ENCODE measurements at regions not wholly inside any gene's neighbourhood (a gene's known extent, or its start where the extent isn't known, plus 50 kb on each side); places are given as distances from the start of the nearest gene placed in this dataset.

DNA sequence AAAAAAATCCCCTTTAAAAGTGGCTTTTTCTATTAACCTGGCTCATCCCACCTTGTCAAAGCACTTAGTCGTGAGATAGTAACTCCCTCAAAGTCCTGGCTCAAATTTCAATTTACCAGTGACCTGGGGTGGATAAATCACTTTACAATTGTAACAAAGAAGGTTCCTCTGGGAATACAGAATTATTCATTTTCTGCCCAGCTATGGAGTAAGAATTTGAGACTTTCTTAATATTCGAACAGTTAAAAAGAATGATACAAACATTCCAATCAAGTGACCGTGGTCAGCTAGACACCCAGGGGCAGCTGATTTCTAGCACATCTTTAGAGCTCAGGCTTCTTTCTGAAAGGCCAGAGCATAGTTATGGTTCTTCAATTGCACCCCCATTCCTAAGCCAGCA is 291.0 kb upstream of the TGFBR2 start:
- Histone ChIP-seq H3K4ac (ENCODE audit: low read depth in 1 of 2, low read length in 2 of 2) (no peak overlapping the region), H2BK12ac (ENCODE audit: low read length in 2 of 2) (peak overlapping the region in 1 of 2 experiments; percentile 52), H3K27ac (ENCODE audit: low read length, poor library complexity, severe bottlenecking) (peak overlapping the region; percentile 29), H3K4me1 (ENCODE audit: control insufficient read depth, insufficient read depth, low read depth, low read length) (peaks cover 1% of the 10 kb centered on the region), H2AFZ (ENCODE audit: low read depth, low read length) (no peak overlapping the region), H3K9me3 (ENCODE audit: control insufficient read depth, low read length) (no peaks in the 10 kb centered on the region), H3K9ac (ENCODE audit: low read length) (peak overlapping the region; percentile 74), H3K36me3 (ENCODE audit: control insufficient read depth in 1 of 2, insufficient read depth in 2 of 2, low read depth in 1 of 2, low read length in 2 of 2) (no peaks in the 10 kb centered on the region), H3K4me3 (ENCODE audit: insufficient read depth in 1 of 2, low read depth in 1 of 2, low read length in 2 of 2) (no peak overlapping the region), H3K18ac (ENCODE audit: low read depth in 1 of 2, low read length in 2 of 2) (no peak overlapping the region), H4K91ac (ENCODE audit: low read length) (no peak overlapping the region), H2BK120ac (ENCODE audit: low read depth, low read length) (no peak overlapping the region), H4K8ac (ENCODE audit: low read length) (no peak overlapping the region), H3K27me3 (ENCODE audit: control insufficient read depth in 1 of 2, insufficient read depth in 1 of 2, low read length in 2 of 2) (no peaks in the 10 kb centered on the region), H3K23ac (ENCODE audit: low read length in 2 of 2) (no peak overlapping the region), H3K4me2 (ENCODE audit: low read length, poor library complexity, severe bottlenecking) (no peak overlapping the region), H2AK5ac (ENCODE audit: low read length, severe bottlenecking) (no peak overlapping the region), H3K79me1 (replicated peaks; ENCODE audit: low read length, poor library complexity, severe bottlenecking) (no peaks in the 10 kb centered on the region), H2BK15ac (ENCODE audit: low read depth, poor library complexity, severe bottlenecking) (no peak overlapping the region), H2BK5ac (ENCODE audit: low read depth, low read length, poor library complexity, severe bottlenecking) (peak overlapping the region; percentile 38), H3K14ac (ENCODE audit: low read length in 2 of 2) (no peak overlapping the region)
- WGBS: 70% methylated on average over 2 of the region's 3 CpGs
- no peak for DNase-seq

DNA sequence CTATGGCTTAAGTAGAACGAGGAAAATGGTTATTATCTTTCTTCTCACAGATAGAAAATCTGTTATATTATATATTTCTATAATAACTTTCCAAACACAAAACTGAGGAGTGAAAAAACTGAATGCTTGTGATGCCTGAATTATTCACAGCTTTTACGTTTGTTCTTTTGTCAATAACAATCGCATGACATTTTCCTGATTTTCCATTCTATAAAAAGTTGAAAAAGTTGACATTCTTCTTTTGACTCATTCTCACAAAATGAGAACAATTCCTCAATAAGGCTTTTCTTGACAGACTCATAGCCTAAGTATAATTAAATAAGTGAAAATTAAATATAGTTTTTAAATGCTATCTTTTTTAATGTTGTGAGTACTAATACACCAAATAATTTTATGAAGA is 288.8 kb upstream of the TGFBR2 start:
- H3K36me3 ChIP-seq (ENCODE audit: control insufficient read depth in 1 of 2, insufficient read depth in 2 of 2, low read depth in 1 of 2, low read length in 2 of 2): no peaks in the 10 kb centered on the region
- H3K9ac ChIP-seq (ENCODE audit: low read length): no peak overlapping the region
- peaks cover 5% of the 10 kb centered on the region for H3K9me3 ChIP-seq (ENCODE audit: control insufficient read depth, low read length)
- H3K4ac ChIP-seq (ENCODE audit: low read depth in 1 of 2, low read length in 2 of 2): no peak overlapping the region
- no peak overlapping the region for H4K91ac ChIP-seq (ENCODE audit: low read length)
- no peak overlapping the region for H3K27ac ChIP-seq (ENCODE audit: low read length, poor library complexity, severe bottlenecking)
- H2AK5ac ChIP-seq (ENCODE audit: low read length, severe bottlenecking): no peak overlapping the region
- H3K14ac ChIP-seq (ENCODE audit: low read length in 2 of 2): no peak overlapping the region
- H3K4me3 ChIP-seq (ENCODE audit: insufficient read depth in 1 of 2, low read depth in 1 of 2, low read length in 2 of 2): no peak overlapping the region
- H3K4me2 ChIP-seq (ENCODE audit: low read length, poor library complexity, severe bottlenecking): no peak overlapping the region
- H3K79me1 ChIP-seq (replicated peaks; ENCODE audit: low read length, poor library complexity, severe bottlenecking): no peaks in the 10 kb centered on the region
- H3K18ac ChIP-seq (ENCODE audit: low read depth in 1 of 2, low read length in 2 of 2): no peak overlapping the region
- H2BK120ac ChIP-seq (ENCODE audit: low read depth, low read length): no peak overlapping the region
- no peak overlapping the region for H4K8ac ChIP-seq (ENCODE audit: low read length)
- no peak overlapping the region for H2BK5ac ChIP-seq (ENCODE audit: low read depth, low read length, poor library complexity, severe bottlenecking)
- WGBS: 100% methylated on average over 2 of the region's 3 CpGs
- no peak for DNase-seq
- H2BK15ac ChIP-seq (ENCODE audit: low read depth, poor library complexity, severe bottlenecking): no peak overlapping the region
- no peak overlapping the region for H2BK12ac ChIP-seq (ENCODE audit: low read length in 2 of 2)
- H3K4me1 ChIP-seq (ENCODE audit: control insufficient read depth, insufficient read depth, low read depth, low read length): peaks cover 1% of the 10 kb centered on the region
- H3K27me3 ChIP-seq (ENCODE audit: control insufficient read depth in 1 of 2, insufficient read depth in 1 of 2, low read length in 2 of 2): no peaks in the 10 kb centered on the region
- H3K23ac ChIP-seq (ENCODE audit: low read length in 2 of 2): no peak overlapping the region
- no peak overlapping the region for H2AFZ ChIP-seq (ENCODE audit: low read depth, low read length)

DNA sequence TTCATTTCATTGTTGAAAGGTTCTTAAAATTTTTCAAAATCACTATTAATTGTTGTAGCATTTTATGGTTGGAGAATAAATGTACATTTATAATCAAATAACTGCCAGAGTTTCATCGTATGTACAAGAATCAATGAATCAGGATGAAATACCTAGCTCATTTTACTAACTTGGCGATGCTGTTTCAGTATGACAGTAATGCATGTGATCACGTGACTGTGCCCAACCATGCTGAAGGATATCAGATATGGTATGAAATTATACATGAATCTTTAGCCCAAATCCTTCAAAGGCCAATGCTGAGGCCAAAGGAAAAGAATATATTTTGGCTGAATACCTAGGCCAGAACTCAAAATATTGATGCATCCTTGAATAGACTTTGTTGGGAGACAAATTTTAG is 288.3 kb upstream of the TGFBR2 start:
- H4K8ac ChIP-seq (ENCODE audit: low read length): no peak overlapping the region
- no peak overlapping the region for H3K4ac ChIP-seq (ENCODE audit: low read depth in 1 of 2, low read length in 2 of 2)
- no peak overlapping the region for H3K18ac ChIP-seq (ENCODE audit: low read depth in 1 of 2, low read length in 2 of 2)
- no peak overlapping the region for H2BK5ac ChIP-seq (ENCODE audit: low read depth, low read length, poor library complexity, severe bottlenecking)
- no peak overlapping the region for H2AFZ ChIP-seq (ENCODE audit: low read depth, low read length)
- H3K14ac ChIP-seq (ENCODE audit: low read length in 2 of 2): no peak overlapping the region
- H3K9ac ChIP-seq (ENCODE audit: low read length): no peak overlapping the region
- H2AK5ac ChIP-seq (ENCODE audit: low read length, severe bottlenecking): no peak overlapping the region
- no peak overlapping the region for H3K27ac ChIP-seq (ENCODE audit: low read length, poor library complexity, severe bottlenecking)
- H2BK15ac ChIP-seq (ENCODE audit: low read depth, poor library complexity, severe bottlenecking): no peak overlapping the region
- H3K4me2 ChIP-seq (ENCODE audit: low read length, poor library complexity, severe bottlenecking): no peak overlapping the region
- 100% methylated on average over 3 of the region's 3 CpGs for WGBS
- no peak overlapping the region for H3K23ac ChIP-seq (ENCODE audit: low read length in 2 of 2)
- no peak for DNase-seq
- H3K4me3 ChIP-seq (ENCODE audit: insufficient read depth in 1 of 2, low read depth in 1 of 2, low read length in 2 of 2): no peak overlapping the region
- H3K79me1 ChIP-seq (replicated peaks; ENCODE audit: low read length, poor library complexity, severe bottlenecking): no peaks in the 10 kb centered on the region
- no peak overlapping the region for H4K91ac ChIP-seq (ENCODE audit: low read length)
- peaks cover 1% of the 10 kb centered on the region for H3K4me1 ChIP-seq (ENCODE audit: control insufficient read depth, insufficient read depth, low read depth, low read length)
- no peaks in the 10 kb centered on the region for H3K36me3 ChIP-seq (ENCODE audit: control insufficient read depth in 1 of 2, insufficient read depth in 2 of 2, low read depth in 1 of 2, low read length in 2 of 2)
- H3K27me3 ChIP-seq (ENCODE audit: control insufficient read depth in 1 of 2, insufficient read depth in 1 of 2, low read length in 2 of 2): no peaks in the 10 kb centered on the region
- H2BK12ac ChIP-seq (ENCODE audit: low read length in 2 of 2): no peak overlapping the region
- peaks cover 5% of the 10 kb centered on the region for H3K9me3 ChIP-seq (ENCODE audit: control insufficient read depth, low read length)
- no peak overlapping the region for H2BK120ac ChIP-seq (ENCODE audit: low read depth, low read length)

DNA sequence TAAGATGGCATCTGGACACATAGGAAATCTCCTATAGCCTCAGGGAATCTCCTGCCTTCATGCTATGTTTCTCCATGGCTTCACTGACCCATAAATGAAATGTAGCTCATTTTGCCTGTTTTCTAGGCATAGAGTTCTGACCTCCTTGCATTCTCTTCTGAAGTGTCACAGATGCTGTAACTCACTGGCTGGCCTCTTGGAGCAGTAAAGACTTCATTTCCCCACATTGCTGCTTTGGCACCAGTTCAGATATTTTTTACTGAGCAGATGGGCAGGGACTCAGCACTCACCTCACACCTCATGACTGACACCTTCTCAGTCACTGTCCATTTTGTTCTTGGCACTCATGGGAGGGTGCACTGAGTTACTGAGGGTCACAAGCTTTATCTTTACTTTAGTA is 286.7 kb upstream of the TGFBR2 start:
- Histone ChIP-seq H4K91ac (ENCODE audit: low read length) (no peak overlapping the region), H2BK120ac (ENCODE audit: low read depth, low read length) (no peak overlapping the region), H2AK5ac (ENCODE audit: low read length, severe bottlenecking) (no peak overlapping the region), H3K4ac (ENCODE audit: low read depth in 1 of 2, low read length in 2 of 2) (no peak overlapping the region), H3K18ac (ENCODE audit: low read depth in 1 of 2, low read length in 2 of 2) (peak overlapping the region; percentile 49 to 61), H2BK15ac (ENCODE audit: low read depth, poor library complexity, severe bottlenecking) (no peak overlapping the region), H2AFZ (ENCODE audit: low read depth, low read length) (no peak overlapping the region), H2BK5ac (ENCODE audit: low read depth, low read length, poor library complexity, severe bottlenecking) (no peak overlapping the region), H3K4me1 (ENCODE audit: control insufficient read depth, insufficient read depth, low read depth, low read length) (peaks cover 1% of the 10 kb centered on the region), H3K4me3 (ENCODE audit: insufficient read depth in 1 of 2, low read depth in 1 of 2, low read length in 2 of 2) (no peak overlapping the region), H3K79me1 (replicated peaks; ENCODE audit: low read length, poor library complexity, severe bottlenecking) (no peaks in the 10 kb centered on the region), H2BK12ac (ENCODE audit: low read length in 2 of 2) (peak overlapping the region in 1 of 2 experiments; percentile 77), H3K9ac (ENCODE audit: low read length) (no peak overlapping the region), H3K23ac (ENCODE audit: low read length in 2 of 2) (no peak overlapping the region), H3K14ac (ENCODE audit: low read length in 2 of 2) (no peak overlapping the region), H3K27me3 (ENCODE audit: control insufficient read depth in 1 of 2, insufficient read depth in 1 of 2, low read length in 2 of 2) (no peaks in the 10 kb centered on the region), H4K8ac (ENCODE audit: low read length) (no peak overlapping the region), H3K36me3 (ENCODE audit: control insufficient read depth in 1 of 2, insufficient read depth in 2 of 2, low read depth in 1 of 2, low read length in 2 of 2) (no peaks in the 10 kb centered on the region), H3K9me3 (ENCODE audit: control insufficient read depth, low read length) (peaks cover 8% of the 10 kb centered on the region), H3K4me2 (ENCODE audit: low read length, poor library complexity, severe bottlenecking) (no peak overlapping the region), H3K27ac (ENCODE audit: low read length, poor library complexity, severe bottlenecking) (peak overlapping the region; percentile 23)
- DNase-seq: peak; percentile 70
